LNCaP clone FGC (cell line): ENCODE measurements at regions not wholly inside any gene's neighbourhood (a gene's known extent, or its start where the extent isn't known, plus 50 kb on each side); places are given as distances from the start of the nearest gene placed in this dataset.

Experiments used
- DNase-seq: peaks from one replicate; pipeline ENCODE4 v3.0.0-alpha.2; 2011; ENCODE audit warnings: low read depth
- H3K4me3 ChIP-seq: 2 replicates; pipeline ENCODE4 v1.5.1; 2011; ENCODE audit warnings: mild to moderate bottlenecking, low read depth, low read length, control low read depth
- CTCF ChIP-seq: IDR thresholded peaks from 2 replicates; pipeline ENCODE4 v1.5.1; 2012; ENCODE audit warnings: mild to moderate bottlenecking; ENCODE audit not compliant: control insufficient read depth, insufficient read depth; ENCODE audit errors: extremely low read depth

DNA sequence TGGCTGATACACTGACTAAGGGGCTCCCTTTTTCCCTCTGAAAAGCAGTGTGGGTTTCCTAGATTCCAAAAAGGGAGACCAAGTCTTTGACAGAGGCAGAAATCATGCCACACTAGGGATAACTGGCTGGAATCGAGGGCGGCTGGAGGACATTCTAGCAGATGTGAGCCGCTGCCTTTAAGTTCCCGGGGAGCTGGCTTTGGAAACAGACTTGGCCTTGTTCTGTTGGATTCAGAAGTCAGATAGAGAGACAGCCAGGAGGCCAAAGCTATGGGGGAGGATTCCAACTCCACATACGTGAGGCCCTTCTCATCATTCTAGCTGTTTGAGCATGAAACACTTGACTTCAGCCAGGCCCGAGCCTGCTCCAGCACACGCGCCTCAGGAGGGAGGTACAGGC, 109.9 kb upstream of the FOXC1 start:
- no peak for DNase-seq
- no peak for TF ChIP-seq CTCF
- no peak overlapping the region for H3K4me3 ChIP-seq

DNA sequence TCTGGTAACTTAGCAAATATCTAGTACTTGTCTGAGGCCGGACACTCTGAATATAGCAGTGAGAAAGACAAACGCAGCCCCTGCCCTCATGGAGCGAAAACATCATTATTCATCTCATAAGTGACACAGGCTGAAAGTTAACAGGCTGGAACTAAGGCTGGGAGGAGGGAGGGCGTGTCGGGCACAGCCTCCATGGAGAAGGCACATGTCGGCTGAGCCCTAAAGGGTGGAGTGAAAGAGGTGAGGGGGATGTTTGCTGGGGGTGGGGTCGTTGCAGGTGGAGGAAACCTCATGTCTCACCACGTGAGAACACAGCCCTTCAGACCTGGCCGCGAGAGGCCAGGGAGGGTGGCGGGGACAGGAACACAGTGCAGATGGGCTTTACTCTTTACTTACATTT, 108.8 kb upstream of the FOXC1 start:
- TF ChIP-seq CTCF, result no peak
- no peak overlapping the region for H3K4me3 ChIP-seq
- no peak for DNase-seq

DNA sequence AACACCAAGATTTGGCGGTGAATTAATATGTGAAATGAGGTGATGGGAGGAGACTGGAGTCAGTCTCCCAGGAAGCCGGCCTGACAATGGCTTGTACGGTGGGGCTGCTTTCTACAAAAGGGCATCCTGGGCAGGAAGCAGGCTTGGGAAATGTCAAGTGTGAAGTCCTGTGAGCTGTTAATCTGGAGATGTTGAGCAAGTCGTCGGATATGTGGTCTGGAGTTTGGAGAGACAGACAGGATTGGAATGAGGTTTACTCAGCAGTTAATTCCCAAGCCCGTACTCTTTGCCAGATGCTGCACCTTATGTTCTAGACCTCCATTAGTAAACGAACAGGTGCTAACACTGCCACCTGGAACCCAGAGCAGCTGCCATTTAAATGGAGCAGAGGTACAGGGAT, 107.7 kb upstream of the FOXC1 start:
- no peak overlapping the region for H3K4me3 ChIP-seq
- no peak for DNase-seq
- no peak for TF ChIP-seq CTCF

GRCh38 chr6:1503811-1504210, 105.9 kb upstream of the FOXC1 start:
- no peak for TF ChIP-seq CTCF
- H3K4me3 ChIP-seq, result no peak overlapping the region
- DNase-seq, result no peak

DNA sequence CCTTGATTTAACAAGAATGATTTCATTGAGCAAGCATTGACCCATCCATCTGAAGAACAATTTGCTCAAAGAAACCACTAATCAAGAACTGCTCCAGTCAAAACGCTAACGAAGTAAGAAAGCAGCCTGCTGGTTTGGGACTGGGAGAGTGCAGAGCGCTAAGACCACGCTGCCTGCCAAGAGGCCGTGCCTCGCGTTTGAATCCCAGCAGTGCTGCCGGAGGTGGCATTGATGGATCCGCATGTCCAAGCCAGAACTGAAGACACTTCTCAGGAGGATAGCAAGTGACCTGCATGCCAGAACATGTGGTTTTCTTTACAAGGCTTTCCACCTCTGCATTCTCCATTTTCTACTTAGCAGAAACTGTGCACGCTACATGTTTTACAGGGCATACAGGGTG, 105.2 kb upstream of the FOXC1 start:
- H3K4me3 ChIP-seq, result no peak overlapping the region
- DNase-seq, result no peak
- TF ChIP-seq CTCF, result no peak

GRCh38 chr6:1507251-1507650, 102.5 kb upstream of the FOXC1 start:
- H3K4me3 ChIP-seq, result no peak overlapping the region
- no peak for DNase-seq
- TF ChIP-seq CTCF, result no peak

GRCh38 chr6:1509241-1509640, 100.5 kb upstream of the FOXC1 start:
- H3K4me3 ChIP-seq, result no peak overlapping the region
- TF ChIP-seq CTCF, result no peak
- DNase-seq, result no peak
